H1 (cell line): ENCODE measurements at regions not wholly inside any gene's neighbourhood (a gene's known extent, or its start where the extent isn't known, plus 50 kb on each side); places are given as distances from the start of the nearest gene placed in this dataset.

Experiments used
- CTCF ChIA-PET: fragments of 300-600 bp; sonication (Branson Sonifier 250); formaldehyde crosslinking; loops from one replicate; lab custom pipeline; 2021; ENCODE audit not compliant: partially characterized antibody; lab: Charles Lee
- POLR2A ChIA-PET: fragments of 300-600 bp; sonication (Branson Sonifier 250); formaldehyde crosslinking; loops from one replicate; lab custom pipeline; 2021; ENCODE audit warnings: inconsistent platforms; ENCODE audit not compliant: partially characterized antibody; lab: Charles Lee
- DNase-seq, 2 experiments: peaks; one replicate each; pipeline versions ENCODE4 v3.0.0 to v3.0.0-alpha.2; 2010 to 2022; ENCODE audit warnings: low spot score in 2 of 2, low read depth in 1 of 2, mixed read lengths in 1 of 2
- FAIRE-seq: peaks from 2 replicates; lab custom pipeline; 2011; peaks lifted over from hg19 to GRCh38; lab: Jason Lieb, UNC
- H2AFZ ChIP-seq: 2 replicates; pipeline ENCODE4 v1.8.1; 2012; ENCODE audit warnings: low read length, inconsistent platforms
- H2AK5ac ChIP-seq: 2 replicates; pipeline ENCODE4 v1.6.1; 2013; ENCODE audit warnings: low read depth, low read length
- H2BK120ac ChIP-seq: replicated peaks from 2 replicates; pipeline ENCODE3; 2013; ENCODE audit warnings: low read depth, low read length, inconsistent platforms
- H2BK12ac ChIP-seq: 2 replicates; pipeline ENCODE4 v1.6.1; 2013; ENCODE audit warnings: low read depth, low read length
- H2BK15ac ChIP-seq: 2 replicates; pipeline ENCODE4 v1.6.1; 2013; ENCODE audit warnings: low read length
- H2BK20ac ChIP-seq: 2 replicates; pipeline ENCODE4 v1.6.1; 2013; ENCODE audit warnings: low read length
- H2BK5ac ChIP-seq: 2 replicates; pipeline ENCODE4 v1.6.1; 2013; ENCODE audit warnings: low read depth, low read length
- H3K14ac ChIP-seq: 2 replicates; pipeline ENCODE4 v1.6.1; 2013; ENCODE audit warnings: inconsistent platforms; ENCODE audit not compliant: insufficient read length
- H3K18ac ChIP-seq: 2 replicates; pipeline ENCODE4 v1.6.1; 2013; ENCODE audit warnings: low read length; ENCODE audit errors: extremely low read depth
- H3K23ac ChIP-seq: 2 replicates; pipeline ENCODE4 v1.6.1; 2013; ENCODE audit warnings: inconsistent platforms; ENCODE audit not compliant: insufficient read length
- H3K23me2 ChIP-seq: 2 replicates; pipeline ENCODE4 v1.6.1; 2013; ENCODE audit warnings: low read depth, low read length
- H3K27ac ChIP-seq: 2 replicates; pipeline ENCODE4 v1.6.1; 2011; ENCODE audit warnings: low read depth, low read length, inconsistent platforms
- H3K27me3 ChIP-seq, 4 experiments: replicated peaks in 1 of 4; 1 replicate in 1 of 4; 2 replicates in 3 of 4; pipeline versions ENCODE4 v1.6.1 to v1.8.1; 2011 to 2013; ENCODE audit warnings: low read length in 3 of 4, mild to moderate bottlenecking in 3 of 4, inconsistent platforms in 2 of 4, mixed read lengths in 2 of 4, moderate library complexity in 1 of 4; ENCODE audit not compliant: control insufficient read depth in 3 of 4, insufficient read depth in 3 of 4; ENCODE audit errors: extremely low read depth in 1 of 4
- H3K36me3 ChIP-seq, 4 experiments: 2 replicates each; pipeline versions ENCODE4 v1.6.1 to v1.8.1; 2011 to 2013; ENCODE audit warnings: mild to moderate bottlenecking in 4 of 4, low read length in 3 of 4, moderate library complexity in 2 of 4, control low read depth in 1 of 4, inconsistent platforms in 1 of 4; ENCODE audit not compliant: insufficient read depth in 4 of 4, control insufficient read depth in 2 of 4
- H3K4ac ChIP-seq: replicated peaks from 2 replicates; pipeline ENCODE3; 2013; ENCODE audit warnings: low read length, low read depth, mixed read lengths, inconsistent platforms; ENCODE audit not compliant: insufficient read length
- H3K4me1 ChIP-seq, 4 experiments: replicated peaks in 1 of 4; 1 replicate in 1 of 4; 2 replicates in 3 of 4; pipeline versions ENCODE4 v1.6.1 to v1.8.1; 2011 to 2013; ENCODE audit warnings: low read length in 3 of 4, inconsistent platforms in 2 of 4, mixed read lengths in 1 of 4; ENCODE audit not compliant: insufficient read depth in 4 of 4, control insufficient read depth in 3 of 4
- H3K4me2 ChIP-seq, 2 experiments: 2 replicates each; pipeline versions ENCODE4 v1.6.1 to v1.8.1; 2011 to 2013; ENCODE audit warnings: low read depth in 2 of 2, low read length in 2 of 2, control low read depth in 1 of 2, inconsistent platforms in 1 of 2, mild to moderate bottlenecking in 1 of 2; ENCODE audit not compliant: insufficient read depth in 1 of 2
- H3K4me3 ChIP-seq, 4 experiments: fragments of 200-600, 300-600 bp in 1 of 4; sonication (generic), shearing (Covaris generic), sonication (Bioruptor Twin) in 1 of 4; 2 replicates each; pipeline versions ENCODE4 v1.5.1 to v1.8.1; 2011 to 2016; ENCODE audit warnings: low read length in 4 of 4, low read depth in 3 of 4, control low read depth in 2 of 4, inconsistent platforms in 2 of 4, mild to moderate bottlenecking in 2 of 4, mixed read lengths in 1 of 4, moderate library complexity in 1 of 4; ENCODE audit not compliant: insufficient read depth in 2 of 4; ENCODE audit errors: extremely low read depth in 1 of 4
- H3K56ac ChIP-seq: replicated peaks from 2 replicates; pipeline ENCODE3; 2013; ENCODE audit warnings: low read depth, mild to moderate bottlenecking, mixed read lengths, low read length, inconsistent platforms; ENCODE audit not compliant: insufficient read length
- H3K79me1 ChIP-seq: 2 replicates; pipeline ENCODE4 v1.6.1; 2013; ENCODE audit warnings: low read depth, low read length, control low read depth
- H3K79me2 ChIP-seq, 2 experiments: 2 replicates each; pipeline versions ENCODE4 v1.6.1 to v1.8.1; 2012 to 2013; ENCODE audit warnings: low read length in 2 of 2, mild to moderate bottlenecking in 2 of 2, inconsistent platforms in 1 of 2; ENCODE audit not compliant: insufficient read depth in 2 of 2, control insufficient read depth in 1 of 2
- H3K9ac ChIP-seq, 4 experiments: replicated peaks in 1 of 4; 1 replicate in 1 of 4; 2 replicates in 3 of 4; pipeline versions ENCODE4 v1.6.1 to v1.8.1; 2011 to 2013; ENCODE audit warnings: low read depth in 3 of 4, low read length in 3 of 4, control low read depth in 2 of 4, mild to moderate bottlenecking in 2 of 4, moderate library complexity in 2 of 4, inconsistent platforms in 1 of 4; ENCODE audit errors: extremely low read depth in 1 of 4
- H3K9me3 ChIP-seq, 2 experiments: 2 replicates each; pipeline versions ENCODE4 v1.6.1 to v1.8.1; 2012 to 2013; ENCODE audit warnings: mild to moderate bottlenecking in 2 of 2, moderate library complexity in 2 of 2, control low read depth in 1 of 2, inconsistent platforms in 1 of 2, low read depth in 1 of 2, low read length in 1 of 2, mixed read lengths in 1 of 2; ENCODE audit not compliant: insufficient read depth in 2 of 2
- H4K20me1 ChIP-seq, 2 experiments: replicated peaks in 1 of 2; 2 replicates each; pipeline versions ENCODE3 to v1.8.1; 2011 to 2013; ENCODE audit warnings: inconsistent platforms in 2 of 2, low read length in 2 of 2, mild to moderate bottlenecking in 1 of 2; ENCODE audit not compliant: insufficient read depth in 2 of 2, control insufficient read depth in 1 of 2
- H4K5ac ChIP-seq: 2 replicates; pipeline ENCODE4 v1.6.1; 2013; ENCODE audit warnings: low read length, low read depth, mixed read lengths, inconsistent platforms; ENCODE audit not compliant: insufficient read length
- H4K8ac ChIP-seq: 2 replicates; pipeline ENCODE4 v1.8.0; 2013; ENCODE audit warnings: mild to moderate bottlenecking, moderate library complexity, low read length, inconsistent platforms; ENCODE audit not compliant: insufficient read depth; ENCODE audit errors: extremely low read depth
- H4K91ac ChIP-seq: replicated peaks from 2 replicates; pipeline ENCODE3; 2013; ENCODE audit warnings: low read length, mixed read lengths, inconsistent platforms; ENCODE audit not compliant: insufficient read length
- EGR1 ChIP-seq: IDR thresholded peaks from 2 replicates; pipeline ENCODE4 v1.6.1; 2011; ENCODE audit warnings: low read depth, low read length, borderline replicate concordance
- EP300 ChIP-seq, 2 experiments: IDR thresholded peaks; 1 replicate in 1 of 2; 2 replicates in 1 of 2; pipeline ENCODE4 v1.6.1; 2011 to 2012; ENCODE audit warnings: low read depth in 2 of 2, low read length in 2 of 2, mild to moderate bottlenecking in 2 of 2, borderline replicate concordance in 1 of 2, inconsistent platforms in 1 of 2, moderate library complexity in 1 of 2
- HDAC6 ChIP-seq: IDR thresholded peaks from one replicate; pipeline ENCODE4 v1.7.1; 2012; ENCODE audit warnings: low read depth, mild to moderate bottlenecking, inconsistent platforms, low read length, moderate library complexity
- SIRT6 ChIP-seq: IDR thresholded peaks from one replicate; pipeline ENCODE4 v1.7.1; 2012; ENCODE audit warnings: low read length, inconsistent platforms
- TBP ChIP-seq: IDR thresholded peaks from 2 replicates; pipeline ENCODE4 v1.6.1; 2011; ENCODE audit warnings: low read depth, low read length, improper control_type of control experiment
- WGBS, 2 experiments: shearing (Covaris generic) in 1 of 2; methylation state at CpG; one replicate each; pipeline versions ENCODE4 v1.1.6 to v1.1.7; 2013 to 2015; ENCODE audit warnings: low lambda C conversion rate in 2 of 2, mixed read lengths in 2 of 2, inconsistent platforms in 1 of 2, low coverage in 1 of 2, missing lambda C conversion rate in 1 of 2; ENCODE audit not compliant: insufficient replicate concordance in 2 of 2, insufficient coverage in 1 of 2, insufficient read length in 1 of 2; ENCODE audit errors: extremely low coverage in 1 of 2, missing lambda C conversion rate in 1 of 2; 5-methylcytosine and 5-hydroxymethylcytosine counted together

- Histone ChIP-seq H2BK12ac (no peak overlapping the region), H3K27ac (no peak overlapping the region), H3K56ac (no peak overlapping the region), H3K23me2 (no peaks in the 10 kb centered on the region), H3K18ac (no peak overlapping the region), H3K4me3 (no peak overlapping the region), H2AFZ (no peak overlapping the region), H3K36me3 (no peaks in the 10 kb centered on the region), H2BK120ac (no peak overlapping the region), H3K9me3 (peaks cover 14 to 16% of the 10 kb centered on the region in 2 experiments; a peak in 3 of 4 replicates), H3K9ac (no peak overlapping the region), H2BK5ac (no peak overlapping the region), H3K4me2 (no peak overlapping the region), H3K4me1 (no peaks in the 10 kb centered on the region), H3K4ac (no peak overlapping the region), H4K5ac (no peak overlapping the region), H2BK20ac (no peak overlapping the region), H3K23ac (no peak overlapping the region), H3K79me1 (no peaks in the 10 kb centered on the region), H3K79me2 (no peaks in the 10 kb centered on the region), H3K27me3 (no peaks in the 10 kb centered on the region), H4K20me1 (no peaks in the 10 kb centered on the region), H2AK5ac (no peak overlapping the region), H4K91ac (no peak overlapping the region), H4K8ac (no peak overlapping the region), H3K14ac (no peak overlapping the region), H2BK15ac (no peak overlapping the region)
- TF ChIP-seq TBP (no peak), SIRT6 (no peak), EGR1 (no peak), HDAC6 (no peak), EP300 (IDR thresholded peaks at IDR 0.05; ENCODE audit: borderline replicate concordance in 1 of 2, low read depth in 2 of 2, low read length in 2 of 2) (no peak)
- ChIA-PET POLR2A (no interaction called here), CTCF (interaction anchor here (1.1 to 2.6 kb wide), 5 partner anchors 23 to 195 kb away, joined by 3 to 7 read pairs (median 3); no protein-coding TSS in a partner anchor)
- FAIRE-seq (no peak), DNase-seq (no peak)
- WGBS, 2 experiments = 93% methylated on average over 3 of the region's 3 CpGs; no CpG with 5 or more reads in 1 of the 2 experiments
Measured at GRCh38 chr7:50226669-50227068, 77.8 kb upstream of the IKZF1 start.
